ENCODE measurements at regions not wholly inside any gene's neighbourhood (a gene's known extent, or its start where the extent isn't known, plus 50 kb on each side); places are given as distances from the start of the nearest gene placed in this dataset.

DNA sequence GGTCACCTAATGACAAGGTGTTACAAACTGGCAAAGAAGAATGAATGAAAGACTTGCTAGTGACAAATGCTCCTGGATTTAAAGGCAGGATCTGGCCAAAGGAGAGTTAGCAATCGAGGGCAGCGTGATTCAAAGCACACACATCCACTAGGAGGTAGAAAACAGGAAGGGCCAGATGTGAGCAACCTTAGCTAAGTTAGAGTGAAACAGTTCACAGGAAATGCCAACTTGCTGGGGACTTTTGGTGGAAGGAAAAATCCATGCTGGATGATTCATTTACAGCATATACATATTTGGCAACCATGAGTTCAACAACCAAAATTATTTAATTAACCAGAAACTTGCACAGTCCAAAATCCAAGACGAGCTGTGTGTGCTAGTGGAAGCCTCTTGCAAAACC, 276.9 kb downstream of the PTTG2 start:
- Histone ChIP-seq H3K4me2 (ENCODE audit: low read length) (no peak overlapping the region), H3K36me3 (ENCODE audit: control insufficient read depth, insufficient read depth, low read length) (no peaks in the 10 kb centered on the region), H3K27me3 (ENCODE audit: control insufficient read depth, insufficient read depth, low read length) (no peaks in the 10 kb centered on the region), H3K9me3 (ENCODE audit: control insufficient read depth, low read length) (no peaks in the 10 kb centered on the region), H3K4me1 (no peaks in the 10 kb centered on the region), H3K4me3 (ENCODE audit: low read depth, low read length) (no peak overlapping the region), H3K9ac (no peak overlapping the region), H2AFZ (no peak overlapping the region), H3K27ac (no peak overlapping the region), H3K79me2 (no peaks in the 10 kb centered on the region)
- TF ChIP-seq, protein P1, sequence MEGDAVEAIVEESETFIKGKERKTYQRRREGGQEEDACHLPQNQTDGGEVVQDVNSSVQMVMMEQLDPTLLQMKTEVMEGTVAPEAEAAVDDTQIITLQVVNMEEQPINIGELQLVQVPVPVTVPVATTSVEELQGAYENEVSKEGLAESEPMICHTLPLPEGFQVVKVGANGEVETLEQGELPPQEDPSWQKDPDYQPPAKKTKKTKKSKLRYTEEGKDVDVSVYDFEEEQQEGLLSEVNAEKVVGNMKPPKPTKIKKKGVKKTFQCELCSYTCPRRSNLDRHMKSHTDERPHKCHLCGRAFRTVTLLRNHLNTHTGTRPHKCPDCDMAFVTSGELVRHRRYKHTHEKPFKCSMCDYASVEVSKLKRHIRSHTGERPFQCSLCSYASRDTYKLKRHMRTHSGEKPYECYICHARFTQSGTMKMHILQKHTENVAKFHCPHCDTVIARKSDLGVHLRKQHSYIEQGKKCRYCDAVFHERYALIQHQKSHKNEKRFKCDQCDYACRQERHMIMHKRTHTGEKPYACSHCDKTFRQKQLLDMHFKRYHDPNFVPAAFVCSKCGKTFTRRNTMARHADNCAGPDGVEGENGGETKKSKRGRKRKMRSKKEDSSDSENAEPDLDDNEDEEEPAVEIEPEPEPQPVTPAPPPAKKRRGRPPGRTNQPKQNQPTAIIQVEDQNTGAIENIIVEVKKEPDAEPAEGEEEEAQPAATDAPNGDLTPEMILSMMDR (IDR thresholded peaks at IDR 0.05): no peak

DNA sequence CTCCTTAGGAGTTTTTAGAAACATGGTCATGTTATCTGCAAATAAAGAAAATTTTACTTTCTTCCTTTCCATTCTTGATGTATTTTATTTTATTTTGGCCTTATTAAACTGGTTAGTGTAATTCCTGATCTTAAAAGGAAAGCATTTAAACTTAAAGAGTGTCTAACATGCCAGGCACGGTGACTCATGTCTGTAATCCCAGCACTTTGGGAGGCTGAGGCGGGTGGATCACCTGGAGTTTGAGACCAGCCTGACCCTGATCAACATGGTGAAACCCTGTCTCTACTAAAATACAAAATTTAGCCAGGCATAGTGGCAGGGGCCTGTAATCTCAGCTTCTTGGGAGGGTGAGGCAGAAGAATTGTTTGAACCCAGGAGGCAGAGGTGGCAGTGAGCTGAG, 281.3 kb downstream of the PTTG2 start:
- H3K36me3 ChIP-seq (ENCODE audit: control insufficient read depth, insufficient read depth, low read length): no peaks in the 10 kb centered on the region
- no peak overlapping the region for H3K4me2 ChIP-seq (ENCODE audit: low read length)
- no peak overlapping the region for H2AFZ ChIP-seq
- H3K27me3 ChIP-seq (ENCODE audit: control insufficient read depth, insufficient read depth, low read length): no peaks in the 10 kb centered on the region
- no peaks in the 10 kb centered on the region for H3K4me1 ChIP-seq
- no peak overlapping the region for H3K9ac ChIP-seq
- no peak overlapping the region for H3K27ac ChIP-seq
- TF ChIP-seq, protein P1 (IDR thresholded peaks at IDR 0.05): no peak
- no peaks in the 10 kb centered on the region for H3K79me2 ChIP-seq
- H3K9me3 ChIP-seq (ENCODE audit: control insufficient read depth, low read length): no peaks in the 10 kb centered on the region
- no peak overlapping the region for H3K4me3 ChIP-seq (ENCODE audit: low read depth, low read length)

DNA sequence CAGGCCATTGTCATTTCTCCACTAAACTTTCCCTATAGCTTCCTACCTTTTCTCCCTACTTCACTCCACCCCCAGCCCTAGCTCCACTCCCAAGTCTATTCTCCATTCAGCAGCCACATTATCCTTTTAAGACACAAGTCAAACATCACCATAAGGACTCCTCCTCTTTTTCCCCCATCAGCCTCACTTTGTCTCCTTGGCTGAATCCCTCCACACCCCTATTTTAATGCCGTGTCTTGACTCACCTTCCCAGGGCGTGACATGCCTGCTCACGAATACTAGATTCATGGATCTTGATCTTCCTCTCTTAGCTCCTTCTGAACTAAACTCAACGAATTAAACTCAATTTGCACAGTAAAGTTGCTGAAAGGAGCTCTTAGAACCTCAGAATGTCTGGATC, 281.9 kb downstream of the PTTG2 start:
- Histone ChIP-seq H3K4me1 (no peaks in the 10 kb centered on the region), H3K9me3 (ENCODE audit: control insufficient read depth, low read length) (no peaks in the 10 kb centered on the region), H3K4me2 (ENCODE audit: low read length) (no peak overlapping the region), H2AFZ (no peak overlapping the region), H3K36me3 (ENCODE audit: control insufficient read depth, insufficient read depth, low read length) (no peaks in the 10 kb centered on the region), H3K4me3 (ENCODE audit: low read depth, low read length) (no peak overlapping the region), H3K9ac (no peak overlapping the region), H3K27me3 (ENCODE audit: control insufficient read depth, insufficient read depth, low read length) (no peaks in the 10 kb centered on the region), H3K79me2 (no peaks in the 10 kb centered on the region), H3K27ac (no peak overlapping the region)
- TF ChIP-seq, protein P1 (IDR thresholded peaks at IDR 0.05): no peak

DNA sequence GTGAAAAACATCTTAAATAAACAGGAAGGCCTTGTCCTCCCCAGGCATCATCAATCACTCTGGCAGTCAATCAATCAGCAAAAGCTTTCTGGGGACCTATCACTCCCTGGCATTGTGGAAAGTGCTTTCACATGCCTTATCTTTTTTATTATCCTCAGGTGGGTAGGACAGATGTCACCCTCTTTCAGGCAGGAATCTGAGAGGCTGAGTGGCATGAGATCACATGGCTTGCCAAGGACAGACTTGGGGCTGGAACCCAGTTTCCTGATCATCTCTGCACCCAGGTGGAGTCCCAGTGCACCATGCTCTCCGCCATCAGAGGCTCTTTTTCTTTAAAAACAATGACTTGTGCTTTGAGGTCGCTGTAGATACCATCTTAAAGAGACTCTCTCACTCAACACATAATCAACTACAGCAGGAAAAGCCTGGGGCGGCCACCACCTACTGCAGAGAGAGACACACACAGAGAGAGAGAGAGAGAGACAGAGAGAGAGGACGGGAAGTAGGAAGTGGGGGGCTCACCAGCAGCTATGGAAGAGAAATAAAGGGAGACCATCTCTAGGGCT, 282.7 kb downstream of the PTTG2 start:
- Histone ChIP-seq H3K27ac (no peak overlapping the region), H3K36me3 (ENCODE audit: control insufficient read depth, insufficient read depth, low read length) (no peaks in the 10 kb centered on the region), H3K9me3 (ENCODE audit: control insufficient read depth, low read length) (no peaks in the 10 kb centered on the region), H2AFZ (no peak overlapping the region), H3K27me3 (ENCODE audit: control insufficient read depth, insufficient read depth, low read length) (no peaks in the 10 kb centered on the region), H3K4me3 (ENCODE audit: low read depth, low read length) (no peak overlapping the region), H3K4me1 (no peaks in the 10 kb centered on the region), H3K79me2 (no peaks in the 10 kb centered on the region), H3K9ac (no peak overlapping the region), H3K4me2 (ENCODE audit: low read length) (no peak overlapping the region)
- TF ChIP-seq, protein P1 (IDR thresholded peaks at IDR 0.05): no peak

DNA sequence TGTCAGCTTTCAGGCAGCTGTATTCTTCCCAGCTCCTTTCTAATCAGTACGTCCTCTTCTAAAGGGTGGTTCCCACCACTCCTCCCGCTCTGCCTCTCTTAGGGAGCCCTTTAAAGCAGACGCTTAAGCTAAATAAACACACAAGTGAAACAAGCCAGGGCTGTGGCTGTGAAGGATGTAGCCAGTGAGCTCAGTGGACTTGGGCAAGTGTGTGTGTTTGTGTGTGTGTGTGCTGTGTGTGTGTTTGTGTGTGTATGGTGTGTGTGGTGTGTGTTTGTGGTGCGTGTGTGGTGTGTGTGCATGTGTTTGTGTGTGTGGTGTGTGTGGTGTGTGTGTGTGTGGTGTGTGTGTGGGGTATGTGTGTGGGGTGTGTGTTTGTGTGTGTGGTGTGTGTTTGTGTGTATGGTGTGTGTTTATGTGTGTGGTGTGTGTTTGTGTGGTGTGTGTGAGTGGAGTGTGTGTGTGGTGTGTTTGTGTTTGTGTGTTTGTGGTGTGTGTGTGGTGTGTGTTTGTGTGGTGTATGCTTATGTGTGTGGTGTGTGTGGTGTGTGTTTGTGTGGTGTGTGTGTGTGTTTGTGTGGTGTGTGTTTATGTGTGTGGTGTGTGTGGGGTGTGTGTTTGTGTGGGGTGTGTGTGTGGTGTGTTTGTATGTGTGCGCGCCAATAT, 283.3 kb downstream of the PTTG2 start:
- TF ChIP-seq, protein P1 (IDR thresholded peaks at IDR 0.05): no peak
- Histone ChIP-seq H3K27ac (no peak overlapping the region), H3K27me3 (ENCODE audit: control insufficient read depth, insufficient read depth, low read length) (no peaks in the 10 kb centered on the region), H3K9ac (no peak overlapping the region), H3K79me2 (no peaks in the 10 kb centered on the region), H2AFZ (no peak overlapping the region), H3K9me3 (ENCODE audit: control insufficient read depth, low read length) (no peaks in the 10 kb centered on the region), H3K36me3 (ENCODE audit: control insufficient read depth, insufficient read depth, low read length) (no peaks in the 10 kb centered on the region), H3K4me2 (ENCODE audit: low read length) (no peak overlapping the region), H3K4me1 (no peaks in the 10 kb centered on the region), H3K4me3 (ENCODE audit: low read depth, low read length) (no peak overlapping the region)
